ENCODE measurements at regions not wholly inside any gene's neighbourhood (a gene's known extent, or its start where the extent isn't known, plus 50 kb on each side); places are given as distances from the start of the nearest gene placed in this dataset.
A peak's percentile ranks its signal among the peaks of the same experiment; 100 is the strongest.

DNA sequence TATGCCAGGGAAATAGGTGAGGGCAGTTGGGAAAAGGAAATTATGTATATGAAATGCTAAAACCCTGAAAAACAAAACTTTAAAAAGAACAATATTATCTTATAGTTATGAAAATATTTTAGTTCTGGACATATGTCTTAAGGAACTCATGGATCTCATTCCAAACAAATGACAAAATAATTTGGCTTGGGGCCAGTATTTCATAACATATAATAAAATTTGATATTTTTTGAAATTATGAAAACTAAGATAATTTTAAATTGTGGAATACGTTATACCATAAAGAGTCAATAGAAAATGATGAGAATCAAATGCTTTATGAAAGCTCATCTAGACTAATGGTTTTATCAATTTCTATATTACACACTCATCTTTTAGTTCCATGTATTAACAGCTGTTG lies 173.8 kb upstream of the DCN start:
- H3K4me1 ChIP-seq (ENCODE audit: insufficient read depth, insufficient read length), result no peaks in the 10 kb centered on the region
- TF ChIP-seq YY1 (IDR thresholded peaks at IDR 0.05; ENCODE audit: insufficient read depth, insufficient read length) (no peak), SUZ12 (IDR thresholded peaks at IDR 0.05; ENCODE audit: extremely low read depth, insufficient read depth, insufficient read length) (no peak), ZNF274 (IDR thresholded peaks at IDR 0.05; ENCODE audit: low read depth, low read length) (no peak)
- no peaks in the 10 kb centered on the region for H3K36me3 ChIP-seq (ENCODE audit: insufficient read depth, insufficient read length, low read length)
- no peak overlapping the region for H3K9ac ChIP-seq (ENCODE audit: insufficient read length, low read depth)
- no peak overlapping the region for H3K4me3 ChIP-seq (ENCODE audit: insufficient read length, low read depth)
- DNase-seq (ENCODE audit: low read depth, low spot score), result no peak
- no peaks in the 10 kb centered on the region for H3K27me3 ChIP-seq (ENCODE audit: insufficient read depth, insufficient read length)
- peaks cover 7% of the 10 kb centered on the region; the same call in 1 of the 2 replicates for H3K9me3 ChIP-seq (ENCODE audit: insufficient read depth, low read length)

- no peak overlapping the region for H3K4me3 ChIP-seq (ENCODE audit: insufficient read length, low read depth)
- H3K9ac ChIP-seq (ENCODE audit: insufficient read length, low read depth), result no peak overlapping the region
- no peaks in the 10 kb centered on the region for H3K4me1 ChIP-seq (ENCODE audit: insufficient read depth, insufficient read length)
- no peaks in the 10 kb centered on the region for H3K27me3 ChIP-seq (ENCODE audit: insufficient read depth, insufficient read length)
- H3K36me3 ChIP-seq (ENCODE audit: insufficient read depth, insufficient read length, low read length), result no peaks in the 10 kb centered on the region
- DNase-seq (ENCODE audit: low read depth, low spot score), result peak; percentile 60
- peaks cover 7% of the 10 kb centered on the region; the same call in 1 of the 2 replicates for H3K9me3 ChIP-seq (ENCODE audit: insufficient read depth, low read length)
- TF ChIP-seq ZNF274 (IDR thresholded peaks at IDR 0.05; ENCODE audit: low read depth, low read length), result no peak
- no peak for TF ChIP-seq YY1 (IDR thresholded peaks at IDR 0.05; ENCODE audit: insufficient read depth, insufficient read length)
- no peak for TF ChIP-seq SUZ12 (IDR thresholded peaks at IDR 0.05; ENCODE audit: extremely low read depth, insufficient read depth, insufficient read length)
These were observed 172.8 kb upstream of the DCN start for GRCh38 chr12:91355150-91356006.

GRCh38 chr12:91353266-91353665 lies 170.6 kb upstream of the DCN start:
- H3K9me3 ChIP-seq (ENCODE audit: insufficient read depth, low read length), result peaks cover 7% of the 10 kb centered on the region; the same call in 1 of the 2 replicates
- no peaks in the 10 kb centered on the region for H3K36me3 ChIP-seq (ENCODE audit: insufficient read depth, insufficient read length, low read length)
- no peak overlapping the region for H3K4me3 ChIP-seq (ENCODE audit: insufficient read length, low read depth)
- no peak for DNase-seq (ENCODE audit: low read depth, low spot score)
- no peaks in the 10 kb centered on the region for H3K27me3 ChIP-seq (ENCODE audit: insufficient read depth, insufficient read length)
- H3K9ac ChIP-seq (ENCODE audit: insufficient read length, low read depth), result no peak overlapping the region
- TF ChIP-seq ZNF274 (IDR thresholded peaks at IDR 0.05; ENCODE audit: low read depth, low read length) (no peak), YY1 (IDR thresholded peaks at IDR 0.05; ENCODE audit: insufficient read depth, insufficient read length) (no peak), SUZ12 (IDR thresholded peaks at IDR 0.05; ENCODE audit: extremely low read depth, insufficient read depth, insufficient read length) (no peak)
- H3K4me1 ChIP-seq (ENCODE audit: insufficient read depth, insufficient read length), result no peaks in the 10 kb centered on the region

- TF ChIP-seq ZNF274 (IDR thresholded peaks at IDR 0.05; ENCODE audit: low read depth, low read length), result no peak
- TF ChIP-seq YY1 (IDR thresholded peaks at IDR 0.05; ENCODE audit: insufficient read depth, insufficient read length), result no peak
- no peak for TF ChIP-seq SUZ12 (IDR thresholded peaks at IDR 0.05; ENCODE audit: extremely low read depth, insufficient read depth, insufficient read length)
- H3K36me3 ChIP-seq (ENCODE audit: insufficient read depth, insufficient read length, low read length), result no peaks in the 10 kb centered on the region
- no peaks in the 10 kb centered on the region for H3K4me1 ChIP-seq (ENCODE audit: insufficient read depth, insufficient read length)
- H3K9me3 ChIP-seq (ENCODE audit: insufficient read depth, low read length), result peaks cover 7% of the 10 kb centered on the region; the same call in 1 of the 2 replicates
- H3K27me3 ChIP-seq (ENCODE audit: insufficient read depth, insufficient read length), result no peaks in the 10 kb centered on the region
- no peak for DNase-seq (ENCODE audit: low read depth, low spot score)
- no peak overlapping the region for H3K9ac ChIP-seq (ENCODE audit: insufficient read length, low read depth)
- H3K4me3 ChIP-seq (ENCODE audit: insufficient read length, low read depth), result no peak overlapping the region
These were observed 166.9 kb upstream of the DCN start for GRCh38 chr12:91349476-91349875.

DNA sequence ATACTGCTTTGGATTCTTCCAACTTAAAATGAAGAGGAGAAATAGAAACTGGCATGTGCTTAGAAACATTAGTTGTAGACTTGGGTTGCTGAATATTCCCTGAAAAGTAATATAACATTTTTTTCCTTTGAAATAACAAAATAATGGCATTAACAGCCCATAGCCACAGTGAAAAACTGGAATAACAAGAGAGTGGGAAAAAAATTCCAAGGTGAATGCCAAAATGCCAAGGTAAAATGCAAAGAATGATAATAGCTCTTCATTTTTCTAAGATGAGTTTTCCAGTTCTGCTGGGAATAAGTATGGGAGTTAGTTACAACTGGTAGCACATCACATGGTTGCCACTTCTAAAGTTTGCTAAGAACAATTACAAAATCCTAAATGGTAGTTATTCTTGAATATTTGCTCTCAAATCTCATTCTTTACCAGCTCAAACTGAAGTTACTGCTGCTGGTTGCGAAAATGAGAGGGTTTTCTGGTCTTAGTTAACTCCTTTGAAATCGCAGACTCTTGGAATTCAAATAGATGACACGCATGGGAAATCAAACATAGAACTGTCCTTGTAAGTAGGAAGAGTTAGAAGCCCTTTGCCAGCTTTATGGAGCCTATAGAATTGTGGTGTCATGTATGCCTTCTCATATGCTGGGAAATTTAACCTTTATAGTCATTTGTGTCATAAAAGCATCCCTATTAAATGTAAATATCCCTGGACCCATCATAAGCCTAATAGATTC lies 165.0 kb upstream of the DCN start:
- H3K9ac ChIP-seq (ENCODE audit: insufficient read length, low read depth), result no peak overlapping the region
- no peaks in the 10 kb centered on the region for H3K27me3 ChIP-seq (ENCODE audit: insufficient read depth, insufficient read length)
- DNase-seq (ENCODE audit: low read depth, low spot score), result no peak
- H3K36me3 ChIP-seq (ENCODE audit: insufficient read depth, insufficient read length, low read length), result no peaks in the 10 kb centered on the region
- no peak overlapping the region for H3K4me3 ChIP-seq (ENCODE audit: insufficient read length, low read depth)
- peaks cover 7% of the 10 kb centered on the region; the same call in 1 of the 2 replicates for H3K9me3 ChIP-seq (ENCODE audit: insufficient read depth, low read length)
- TF ChIP-seq ZNF274 (IDR thresholded peaks at IDR 0.05; ENCODE audit: low read depth, low read length), result no peak
- no peak for TF ChIP-seq YY1 (IDR thresholded peaks at IDR 0.05; ENCODE audit: insufficient read depth, insufficient read length)
- TF ChIP-seq SUZ12 (IDR thresholded peaks at IDR 0.05; ENCODE audit: extremely low read depth, insufficient read depth, insufficient read length), result no peak
- no peaks in the 10 kb centered on the region for H3K4me1 ChIP-seq (ENCODE audit: insufficient read depth, insufficient read length)

DNA sequence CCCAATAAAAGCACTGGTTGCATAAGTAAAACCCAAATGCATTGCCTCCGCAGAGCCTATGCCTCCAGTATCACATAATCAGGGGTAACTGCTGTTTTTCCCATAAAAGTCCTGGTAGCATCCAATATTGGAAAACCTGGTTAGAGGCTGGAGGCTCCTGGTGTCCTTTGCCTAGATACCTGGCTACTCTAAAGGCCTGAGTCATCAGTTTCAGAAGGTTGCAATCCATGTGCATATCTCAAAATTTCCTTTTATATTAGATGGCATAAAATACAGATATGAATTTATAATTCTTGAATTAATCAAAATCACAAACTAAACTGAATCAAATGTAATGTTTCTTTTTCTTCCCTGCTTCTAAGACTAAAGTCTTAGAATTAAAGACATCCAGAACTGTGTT lies 164.2 kb upstream of the DCN start:
- no peak for DNase-seq (ENCODE audit: low read depth, low spot score)
- no peak for TF ChIP-seq YY1 (IDR thresholded peaks at IDR 0.05; ENCODE audit: insufficient read depth, insufficient read length)
- no peak for TF ChIP-seq SUZ12 (IDR thresholded peaks at IDR 0.05; ENCODE audit: extremely low read depth, insufficient read depth, insufficient read length)
- TF ChIP-seq ZNF274 (IDR thresholded peaks at IDR 0.05; ENCODE audit: low read depth, low read length), result no peak
- H3K4me1 ChIP-seq (ENCODE audit: insufficient read depth, insufficient read length), result no peaks in the 10 kb centered on the region
- H3K36me3 ChIP-seq (ENCODE audit: insufficient read depth, insufficient read length, low read length), result no peaks in the 10 kb centered on the region
- no peak overlapping the region for H3K4me3 ChIP-seq (ENCODE audit: insufficient read length, low read depth)
- no peaks in the 10 kb centered on the region for H3K27me3 ChIP-seq (ENCODE audit: insufficient read depth, insufficient read length)
- H3K9me3 ChIP-seq (ENCODE audit: insufficient read depth, low read length), result peaks cover 4% of the 10 kb centered on the region; the same call in 1 of the 2 replicates
- H3K9ac ChIP-seq (ENCODE audit: insufficient read length, low read depth), result no peak overlapping the region

GRCh38 chr12:91344408-91344807 lies 161.8 kb upstream of the DCN start:
- Histone ChIP-seq H3K27me3 (ENCODE audit: insufficient read depth, insufficient read length) (no peaks in the 10 kb centered on the region), H3K4me3 (ENCODE audit: insufficient read length, low read depth) (no peak overlapping the region), H3K4me1 (ENCODE audit: insufficient read depth, insufficient read length) (no peaks in the 10 kb centered on the region), H3K9me3 (ENCODE audit: insufficient read depth, low read length) (no peaks in the 10 kb centered on the region), H3K9ac (ENCODE audit: insufficient read length, low read depth) (no peak overlapping the region), H3K36me3 (ENCODE audit: insufficient read depth, insufficient read length, low read length) (no peaks in the 10 kb centered on the region)
- no peak for DNase-seq (ENCODE audit: low read depth, low spot score)
- TF ChIP-seq ZNF274 (IDR thresholded peaks at IDR 0.05; ENCODE audit: low read depth, low read length) (no peak), SUZ12 (IDR thresholded peaks at IDR 0.05; ENCODE audit: extremely low read depth, insufficient read depth, insufficient read length) (no peak), YY1 (IDR thresholded peaks at IDR 0.05; ENCODE audit: insufficient read depth, insufficient read length) (no peak)
